Liver (tissue), 3 donors: ENCODE measurements at regions not wholly inside any gene's neighbourhood (a gene's known extent, or its start where the extent isn't known, plus 50 kb on each side); places are given as distances from the start of the nearest gene placed in this dataset.

Experiments
- CTCF ChIP-seq: fragments of 150-350 bp; IDR thresholded peaks from 2 replicates; pipeline ENCODE4 v1.5.1; 2017; ENCODE audit warnings: improper control_type of control experiment, low read depth, low read length; ENCODE audit not compliant: missing input control
- EGR1 ChIP-seq, 2 donors: IDR thresholded peaks; 2 replicates each; pipeline ENCODE4 v1.6.1; 2016 to 2018; ENCODE audit warnings: antibody characterized with exemption in 2 of 2, low read depth in 2 of 2
- GABPA ChIP-seq, 2 donors: IDR thresholded peaks in 1 of 2; conservative IDR thresholded peaks in 1 of 2; 2 replicates each; pipeline ENCODE4 v1.6.1; 2016; ENCODE audit warnings: antibody characterized with exemption in 2 of 2, mild to moderate bottlenecking in 1 of 2, moderate library complexity in 1 of 2
- NR2F2 ChIP-seq: IDR thresholded peaks from 2 replicates; pipeline ENCODE4 v1.6.1; 2016; ENCODE audit warnings: antibody characterized with exemption
- RAD21 ChIP-seq, 2 donors: IDR thresholded peaks; 2 replicates each; pipeline ENCODE4 v1.6.1; 2016; ENCODE audit warnings: antibody characterized with exemption in 2 of 2, mild to moderate bottlenecking in 2 of 2
- REST ChIP-seq: IDR thresholded peaks from 2 replicates; pipeline ENCODE4 v1.6.1; 2016; ENCODE audit warnings: antibody characterized with exemption, mild to moderate bottlenecking
- donor health status: healthy.
- donor health status: healthy.

- TF ChIP-seq CTCF = peak; percentile 75
- TF ChIP-seq GABPA (IDR thresholded peaks at IDR 0.05 in 1 of 2, conservative IDR thresholded peaks at IDR 0.05 in 1 of 2) = no peak
- no peak for TF ChIP-seq REST
- no peak for TF ChIP-seq EGR1 (IDR thresholded peaks at IDR 0.05; ENCODE audit: low read depth in 2 of 2)
- no peak for TF ChIP-seq NR2F2
- TF ChIP-seq RAD21 (IDR thresholded peaks at IDR 0.05) = peak; percentile 96 to 97
Observed at GRCh38 chr16:86016201-86016965, 117.4 kb downstream of the IRF8 start.
